ENCODE measurements at regions not wholly inside any gene's neighbourhood (a gene's known extent, or its start where the extent isn't known, plus 50 kb on each side); places are given as distances from the start of the nearest gene placed in this dataset.

DNA sequence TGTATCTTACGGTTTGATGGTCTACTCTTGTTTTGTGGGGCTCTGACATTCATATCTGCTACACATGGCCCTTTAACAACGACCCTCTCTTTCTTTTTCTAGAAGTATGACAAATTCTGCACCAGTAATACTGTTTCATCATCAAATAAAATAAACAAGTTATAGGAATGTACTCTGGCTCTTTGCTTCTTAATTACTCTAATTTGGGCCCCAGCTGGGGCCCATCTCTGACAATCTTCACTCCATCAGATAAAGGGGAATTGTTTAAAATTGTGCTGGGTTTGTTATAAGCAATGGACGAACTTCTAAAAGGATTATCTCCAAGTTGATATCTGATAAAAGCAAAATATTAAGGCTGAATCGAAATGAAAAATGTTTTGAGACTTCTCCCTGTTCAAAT, 343.6 kb upstream of the JAG1 start:
- peak overlapping the region; percentile 50 for H3K27ac Mint-ChIP-seq
- H3K4me1 ChIP-seq (ENCODE audit: insufficient read depth): no peaks in the 10 kb centered on the region
- no peaks in the 10 kb centered on the region for H3K36me3 ChIP-seq (ENCODE audit: insufficient read depth)
- no peak overlapping the region for H2AFZ ChIP-seq
- H3F3A ChIP-seq (replicated peaks; ENCODE audit: low read depth): no peaks in the 10 kb centered on the region
- no peak overlapping the region for H3K4me3 Mint-ChIP-seq
- no peaks in the 10 kb centered on the region for H3K27me3 Mint-ChIP-seq (ENCODE audit: insufficient read depth, low read depth, poor library complexity)
- no peaks in the 10 kb centered on the region for H3K9me3 Mint-ChIP-seq
- H3K4me3 ChIP-seq: no peak overlapping the region
- no peak for ATAC-seq
- no peaks in the 10 kb centered on the region for H3K79me2 ChIP-seq (replicated peaks; ENCODE audit: insufficient read depth)
- H3K27ac ChIP-seq (ENCODE audit: low read depth): no peak overlapping the region
- no peak for DNase-seq (ENCODE audit: low spot score)
- H3K4me1 Mint-ChIP-seq: peaks cover 5% of the 10 kb centered on the region; the same call in 2 of the 3 replicates
- no peak for TF ChIP-seq NANOG (IDR thresholded peaks at IDR 0.05; ENCODE audit: borderline replicate concordance)
- TF ChIP-seq EZH2phosphoT487 (IDR thresholded peaks at IDR 0.05; ENCODE audit: unreplicated experiment): no peak
- TF ChIP-seq STAT1 (IDR thresholded peaks at IDR 0.05; ENCODE audit: unreplicated experiment): no peak
- no peak for TF ChIP-seq JUNB (IDR thresholded peaks at IDR 0.05; ENCODE audit: unreplicated experiment)
- TF ChIP-seq, protein P1, sequence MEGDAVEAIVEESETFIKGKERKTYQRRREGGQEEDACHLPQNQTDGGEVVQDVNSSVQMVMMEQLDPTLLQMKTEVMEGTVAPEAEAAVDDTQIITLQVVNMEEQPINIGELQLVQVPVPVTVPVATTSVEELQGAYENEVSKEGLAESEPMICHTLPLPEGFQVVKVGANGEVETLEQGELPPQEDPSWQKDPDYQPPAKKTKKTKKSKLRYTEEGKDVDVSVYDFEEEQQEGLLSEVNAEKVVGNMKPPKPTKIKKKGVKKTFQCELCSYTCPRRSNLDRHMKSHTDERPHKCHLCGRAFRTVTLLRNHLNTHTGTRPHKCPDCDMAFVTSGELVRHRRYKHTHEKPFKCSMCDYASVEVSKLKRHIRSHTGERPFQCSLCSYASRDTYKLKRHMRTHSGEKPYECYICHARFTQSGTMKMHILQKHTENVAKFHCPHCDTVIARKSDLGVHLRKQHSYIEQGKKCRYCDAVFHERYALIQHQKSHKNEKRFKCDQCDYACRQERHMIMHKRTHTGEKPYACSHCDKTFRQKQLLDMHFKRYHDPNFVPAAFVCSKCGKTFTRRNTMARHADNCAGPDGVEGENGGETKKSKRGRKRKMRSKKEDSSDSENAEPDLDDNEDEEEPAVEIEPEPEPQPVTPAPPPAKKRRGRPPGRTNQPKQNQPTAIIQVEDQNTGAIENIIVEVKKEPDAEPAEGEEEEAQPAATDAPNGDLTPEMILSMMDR (conservative IDR thresholded peaks at IDR 0.05; ENCODE audit: low read depth in 2 of 2): no peak
- TF ChIP-seq POLR2AphosphoS5 (IDR thresholded peaks at IDR 0.05; ENCODE audit: low read depth): no peak
- TF ChIP-seq ZNF114 (CRISPR knock-in tag; IDR thresholded peaks at IDR 0.05): no peak
- no peak for TF ChIP-seq EZH2 (IDR thresholded peaks at IDR 0.05; ENCODE audit: low read depth, unreplicated experiment)
- no peak for TF ChIP-seq ZNF331 (CRISPR knock-in tag; IDR thresholded peaks at IDR 0.05; ENCODE audit: low read depth)
- TF ChIP-seq ETS1 (IDR thresholded peaks at IDR 0.05): no peak
- no peak for TF ChIP-seq REST (IDR thresholded peaks at IDR 0.05; ENCODE audit: unreplicated experiment)
- TF ChIP-seq, protein P2, sequence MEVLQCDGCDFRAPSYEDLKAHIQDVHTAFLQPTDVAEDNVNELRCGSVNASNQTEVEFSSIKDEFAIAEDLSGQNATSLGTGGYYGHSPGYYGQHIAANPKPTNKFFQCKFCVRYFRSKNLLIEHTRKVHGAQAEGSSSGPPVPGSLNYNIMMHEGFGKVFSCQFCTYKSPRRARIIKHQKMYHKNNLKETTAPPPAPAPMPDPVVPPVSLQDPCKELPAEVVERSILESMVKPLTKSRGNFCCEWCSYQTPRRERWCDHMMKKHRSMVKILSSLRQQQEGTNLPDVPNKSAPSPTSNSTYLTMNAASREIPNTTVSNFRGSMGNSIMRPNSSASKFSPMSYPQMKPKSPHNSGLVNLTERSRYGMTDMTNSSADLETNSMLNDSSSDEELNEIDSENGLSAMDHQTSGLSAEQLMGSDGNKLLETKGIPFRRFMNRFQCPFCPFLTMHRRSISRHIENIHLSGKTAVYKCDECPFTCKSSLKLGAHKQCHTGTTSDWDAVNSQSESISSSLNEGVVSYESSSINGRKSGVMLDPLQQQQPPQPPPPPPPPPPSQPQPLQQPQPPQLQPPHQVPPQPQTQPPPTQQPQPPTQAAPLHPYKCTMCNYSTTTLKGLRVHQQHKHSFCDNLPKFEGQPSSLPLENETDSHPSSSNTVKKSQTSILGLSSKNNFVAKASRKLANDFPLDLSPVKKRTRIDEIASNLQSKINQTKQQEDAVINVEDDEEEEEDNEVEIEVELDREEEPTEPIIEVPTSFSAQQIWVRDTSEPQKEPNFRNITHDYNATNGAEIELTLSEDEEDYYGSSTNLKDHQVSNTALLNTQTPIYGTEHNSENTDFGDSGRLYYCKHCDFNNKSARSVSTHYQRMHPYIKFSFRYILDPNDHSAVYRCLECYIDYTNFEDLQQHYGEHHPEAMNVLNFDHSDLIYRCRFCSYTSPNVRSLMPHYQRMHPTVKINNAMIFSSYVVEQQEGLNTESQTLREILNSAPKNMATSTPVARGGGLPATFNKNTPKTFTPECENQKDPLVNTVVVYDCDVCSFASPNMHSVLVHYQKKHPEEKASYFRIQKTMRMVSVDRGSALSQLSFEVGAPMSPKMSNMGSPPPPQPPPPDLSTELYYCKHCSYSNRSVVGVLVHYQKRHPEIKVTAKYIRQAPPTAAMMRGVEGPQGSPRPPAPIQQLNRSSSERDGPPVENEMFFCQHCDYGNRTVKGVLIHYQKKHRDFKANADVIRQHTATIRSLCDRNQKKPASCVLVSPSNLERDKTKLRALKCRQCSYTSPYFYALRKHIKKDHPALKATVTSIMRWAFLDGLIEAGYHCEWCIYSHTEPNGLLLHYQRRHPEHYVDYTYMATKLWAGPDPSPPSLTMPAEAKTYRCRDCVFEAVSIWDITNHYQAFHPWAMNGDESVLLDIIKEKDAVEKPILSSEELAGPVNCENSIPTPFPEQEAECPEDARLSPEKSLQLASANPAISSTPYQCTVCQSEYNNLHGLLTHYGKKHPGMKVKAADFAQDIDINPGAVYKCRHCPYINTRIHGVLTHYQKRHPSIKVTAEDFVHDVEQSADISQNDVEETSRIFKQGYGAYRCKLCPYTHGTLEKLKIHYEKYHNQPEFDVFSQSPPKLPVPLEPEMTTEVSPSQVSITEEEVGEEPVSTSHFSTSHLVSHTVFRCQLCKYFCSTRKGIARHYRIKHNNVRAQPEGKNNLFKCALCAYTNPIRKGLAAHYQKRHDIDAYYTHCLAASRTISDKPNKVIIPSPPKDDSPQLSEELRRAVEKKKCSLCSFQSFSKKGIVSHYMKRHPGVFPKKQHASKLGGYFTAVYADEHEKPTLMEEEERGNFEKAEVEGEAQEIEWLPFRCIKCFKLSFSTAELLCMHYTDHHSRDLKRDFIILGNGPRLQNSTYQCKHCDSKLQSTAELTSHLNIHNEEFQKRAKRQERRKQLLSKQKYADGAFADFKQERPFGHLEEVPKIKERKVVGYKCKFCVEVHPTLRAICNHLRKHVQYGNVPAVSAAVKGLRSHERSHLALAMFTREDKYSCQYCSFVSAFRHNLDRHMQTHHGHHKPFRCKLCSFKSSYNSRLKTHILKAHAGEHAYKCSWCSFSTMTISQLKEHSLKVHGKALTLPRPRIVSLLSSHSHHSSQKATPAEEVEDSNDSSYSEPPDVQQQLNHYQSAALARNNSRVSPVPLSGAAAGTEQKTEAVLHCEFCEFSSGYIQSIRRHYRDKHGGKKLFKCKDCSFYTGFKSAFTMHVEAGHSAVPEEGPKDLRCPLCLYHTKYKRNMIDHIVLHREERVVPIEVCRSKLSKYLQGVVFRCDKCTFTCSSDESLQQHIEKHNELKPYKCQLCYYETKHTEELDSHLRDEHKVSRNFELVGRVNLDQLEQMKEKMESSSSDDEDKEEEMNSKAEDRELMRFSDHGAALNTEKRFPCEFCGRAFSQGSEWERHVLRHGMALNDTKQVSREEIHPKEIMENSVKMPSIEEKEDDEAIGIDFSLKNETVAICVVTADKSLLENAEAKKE (CRISPR knock-in tag; IDR thresholded peaks at IDR 0.05): no peak
- no peak for TF ChIP-seq CREB1 (CRISPR knock-in tag; IDR thresholded peaks at IDR 0.05; ENCODE audit: low read depth)
- H3K27me3 ChIP-seq (ENCODE audit: insufficient read depth): no peaks in the 10 kb centered on the region
- no peak overlapping the region for H3K4me2 ChIP-seq
- H4K20me1 ChIP-seq (replicated peaks; ENCODE audit: insufficient read depth): no peaks in the 10 kb centered on the region
- H3K9me2 ChIP-seq (ENCODE audit: insufficient read depth): no peaks in the 10 kb centered on the region
- no peaks in the 10 kb centered on the region for H3K36me3 Mint-ChIP-seq (ENCODE audit: low read depth)

Data from GM23338 (cell line).